Nephron (organoid): ENCODE measurements at regions not wholly inside any gene's neighbourhood (a gene's known extent, or its start where the extent isn't known, plus 50 kb on each side); places are given as distances from the start of the nearest gene placed in this dataset.

Experiments used
- H3K27ac Mint-ChIP-seq, 3 experiments: 2 replicates each; pipeline ENCODE4 v1.8.0; 2020; ENCODE audit warnings: mixed read lengths in 3 of 3, mild to moderate bottlenecking in 2 of 3, moderate library complexity in 1 of 3
- H3K27me3 Mint-ChIP-seq: 2 replicates; pipeline ENCODE4 v1.8.0; 2021; ENCODE audit warnings: low read depth, mild to moderate bottlenecking, moderate library complexity, mixed read lengths
- H3K36me3 Mint-ChIP-seq: 2 replicates; pipeline ENCODE4 v1.8.0; 2020; ENCODE audit warnings: low read depth, mixed read lengths
- H3K4me1 Mint-ChIP-seq: 2 replicates; pipeline ENCODE4 v1.8.0; 2020; ENCODE audit warnings: mixed read lengths
- H3K4me3 Mint-ChIP-seq, 3 experiments: 2 replicates each; pipeline ENCODE4 v1.8.0; 2020; ENCODE audit warnings: mild to moderate bottlenecking in 3 of 3, mixed read lengths in 3 of 3, moderate library complexity in 2 of 3
- H3K9me3 Mint-ChIP-seq: 2 replicates; pipeline ENCODE4 v1.8.0; 2020; ENCODE audit warnings: mixed read lengths
- CTCF ChIP-seq, 3 experiments: fragments of 200-600 bp; sonication (generic); IDR thresholded peaks; one replicate each; pipeline ENCODE4 v1.5.0; 2021; ENCODE audit warnings: antibody characterized with exemption in 3 of 3; ENCODE audit not compliant: unreplicated experiment in 3 of 3

GRCh38 chr5:72028382-72028781 is 78.9 kb upstream of the MAP1B start:
- Mint-ChIP-seq H3K9me3 (peaks cover 7% of the 10 kb centered on the region), H3K27me3 (peaks cover 3% of the 10 kb centered on the region), H3K27ac (no peak overlapping the region), H3K4me3 (no peak overlapping the region), H3K36me3 (no peaks in the 10 kb centered on the region), H3K4me1 (no peaks in the 10 kb centered on the region)
- TF ChIP-seq CTCF (IDR thresholded peaks at IDR 0.05; ENCODE audit: unreplicated experiment in 3 of 3) = no peak

- Mint-ChIP-seq H3K36me3 (no peaks in the 10 kb centered on the region), H3K27ac (no peak overlapping the region), H3K4me1 (no peaks in the 10 kb centered on the region), H3K9me3 (peaks cover 2% of the 10 kb centered on the region), H3K4me3 (no peak overlapping the region), H3K27me3 (peaks cover 3% of the 10 kb centered on the region)
- TF ChIP-seq CTCF (IDR thresholded peaks at IDR 0.05; ENCODE audit: unreplicated experiment in 3 of 3) = no peak
Observed at GRCh38 chr5:72030237-72030636, 77.0 kb upstream of the MAP1B start.

GRCh38 chr5:72032788-72033187 is 74.5 kb upstream of the MAP1B start:
- Mint-ChIP-seq H3K27me3 (peaks cover 3% of the 10 kb centered on the region), H3K36me3 (no peaks in the 10 kb centered on the region), H3K4me1 (peaks cover 5% of the 10 kb centered on the region), H3K4me3 (no peak overlapping the region), H3K27ac (no peak overlapping the region), H3K9me3 (no peaks in the 10 kb centered on the region)
- TF ChIP-seq CTCF (IDR thresholded peaks at IDR 0.05; ENCODE audit: unreplicated experiment in 3 of 3) = no peak

GRCh38 chr5:72034770-72035169 is 72.5 kb upstream of the MAP1B start:
- no peaks in the 10 kb centered on the region for H3K36me3 Mint-ChIP-seq
- TF ChIP-seq CTCF (IDR thresholded peaks at IDR 0.05; ENCODE audit: unreplicated experiment in 3 of 3) = no peak
- peaks cover 5% of the 10 kb centered on the region for H3K4me1 Mint-ChIP-seq
- H3K4me3 Mint-ChIP-seq = no peak overlapping the region
- peaks cover 3% of the 10 kb centered on the region for H3K27me3 Mint-ChIP-seq
- no peaks in the 10 kb centered on the region for H3K9me3 Mint-ChIP-seq
- H3K27ac Mint-ChIP-seq = no peak overlapping the region

- H3K27ac Mint-ChIP-seq = no peak overlapping the region
- TF ChIP-seq CTCF (IDR thresholded peaks at IDR 0.05; ENCODE audit: unreplicated experiment in 3 of 3) = no peak
- H3K27me3 Mint-ChIP-seq = peaks cover 3% of the 10 kb centered on the region
- no peaks in the 10 kb centered on the region for H3K9me3 Mint-ChIP-seq
- H3K4me1 Mint-ChIP-seq = peaks cover 5% of the 10 kb centered on the region
- H3K4me3 Mint-ChIP-seq = no peak overlapping the region
- H3K36me3 Mint-ChIP-seq = no peaks in the 10 kb centered on the region
Observed at GRCh38 chr5:72035831-72036230, 71.4 kb upstream of the MAP1B start.

GRCh38 chr5:72036951-72037350 is 70.3 kb upstream of the MAP1B start:
- Mint-ChIP-seq H3K36me3 (no peaks in the 10 kb centered on the region), H3K4me1 (peaks cover 5% of the 10 kb centered on the region), H3K27ac (peak overlapping the region in 1 of 3 experiments; percentile 4), H3K9me3 (no peaks in the 10 kb centered on the region), H3K27me3 (no peaks in the 10 kb centered on the region), H3K4me3 (no peak overlapping the region)
- no peak for TF ChIP-seq CTCF (IDR thresholded peaks at IDR 0.05; ENCODE audit: unreplicated experiment in 3 of 3)
